ENCODE measurements at regions not wholly inside any gene's neighbourhood (a gene's known extent, or its start where the extent isn't known, plus 50 kb on each side); places are given as distances from the start of the nearest gene placed in this dataset.

- Histone ChIP-seq H3K36me3 (ENCODE audit: low read depth) (no peaks in the 10 kb centered on the region), H3K4me1 (replicated peaks; ENCODE audit: insufficient read depth) (no peaks in the 10 kb centered on the region), H3K9me3 (ENCODE audit: insufficient read depth, low read depth) (no peaks in the 10 kb centered on the region; the same call in 1 of the 2 replicates), H3K9me2 (ENCODE audit: insufficient read depth) (no peaks in the 10 kb centered on the region; the same call in 1 of the 2 replicates), H3F3A (ENCODE audit: insufficient read depth, low read depth) (no peaks in the 10 kb centered on the region), H3K27ac (no peak overlapping the region), H2AFZ (no peak overlapping the region), H3K4me3 (no peak overlapping the region), H3K79me2 (ENCODE audit: low read depth) (no peaks in the 10 kb centered on the region), H3K4me2 (no peak overlapping the region), H3K27me3 (ENCODE audit: insufficient read depth, low read depth) (no peaks in the 10 kb centered on the region), H4K20me1 (ENCODE audit: insufficient read depth) (no peaks in the 10 kb centered on the region)
- TF ChIP-seq EZH2 (IDR thresholded peaks at IDR 0.05; ENCODE audit: low read depth) = no peak
- TF ChIP-seq CTCF (conservative IDR thresholded peaks at IDR 0.05) = no peak
- no peak for DNase-seq
- BruUV-seq (replicated peaks) = no TSS peak
- ChIA-PET POLR2A (ENCODE audit: unreplicated experiment) (no interaction called here), CTCF (no interaction called here)
- intact Hi-C loops (cut with micrococcal nuclease; ENCODE audit: unreplicated experiment) = no loop called here
Observed at GRCh38 chr5:158364367-158364766, 505.4 kb upstream of the CLINT1 start.

GRCh38 chr5:158354958-158355357 lies 496.0 kb upstream of the CLINT1 start:
- H3K27me3 ChIP-seq (ENCODE audit: insufficient read depth, low read depth) = no peaks in the 10 kb centered on the region
- no TSS peak for BruUV-seq (replicated peaks)
- no peaks in the 10 kb centered on the region for H4K20me1 ChIP-seq (ENCODE audit: insufficient read depth)
- H3K79me2 ChIP-seq (ENCODE audit: low read depth) = no peaks in the 10 kb centered on the region
- CTCF ChIA-PET = no interaction called here
- H3K27ac ChIP-seq = no peak overlapping the region
- no peak overlapping the region for H3K4me3 ChIP-seq
- no peaks in the 10 kb centered on the region for H3K36me3 ChIP-seq (ENCODE audit: low read depth)
- H3F3A ChIP-seq (ENCODE audit: insufficient read depth, low read depth) = no peaks in the 10 kb centered on the region
- H3K4me1 ChIP-seq (replicated peaks; ENCODE audit: insufficient read depth) = no peaks in the 10 kb centered on the region
- no peak overlapping the region for H3K4me2 ChIP-seq
- no peak overlapping the region for H2AFZ ChIP-seq
- DNase-seq = no peak
- POLR2A ChIA-PET (ENCODE audit: unreplicated experiment) = no interaction called here
- H3K9me3 ChIP-seq (ENCODE audit: insufficient read depth, low read depth) = no peaks in the 10 kb centered on the region
- intact Hi-C loops (cut with micrococcal nuclease; ENCODE audit: unreplicated experiment) = no loop called here
- TF ChIP-seq EZH2 (IDR thresholded peaks at IDR 0.05; ENCODE audit: low read depth) (no peak), CTCF (conservative IDR thresholded peaks at IDR 0.05) (no peak)
- no peaks in the 10 kb centered on the region for H3K9me2 ChIP-seq (ENCODE audit: insufficient read depth)

GRCh38 chr5:158351485-158352125 lies 492.7 kb upstream of the CLINT1 start:
- Histone ChIP-seq H3K27me3 (ENCODE audit: insufficient read depth, low read depth) (peaks cover 5% of the 10 kb centered on the region; the same call in 1 of the 2 replicates), H3K79me2 (ENCODE audit: low read depth) (no peaks in the 10 kb centered on the region), H3K4me1 (replicated peaks; ENCODE audit: insufficient read depth) (no peaks in the 10 kb centered on the region), H4K20me1 (ENCODE audit: insufficient read depth) (no peaks in the 10 kb centered on the region), H3K9me3 (ENCODE audit: insufficient read depth, low read depth) (no peaks in the 10 kb centered on the region; the same call in 1 of the 2 replicates), H3K4me2 (no peak overlapping the region), H3K36me3 (ENCODE audit: low read depth) (no peaks in the 10 kb centered on the region), H3K27ac (no peak overlapping the region), H2AFZ (no peak overlapping the region), H3K4me3 (no peak overlapping the region), H3F3A (ENCODE audit: insufficient read depth, low read depth) (no peaks in the 10 kb centered on the region), H3K9me2 (ENCODE audit: insufficient read depth) (no peaks in the 10 kb centered on the region)
- intact Hi-C loops (cut with micrococcal nuclease; ENCODE audit: unreplicated experiment) = no loop called here
- ChIA-PET CTCF (no interaction called here), POLR2A (ENCODE audit: unreplicated experiment) (no interaction called here)
- DNase-seq = no peak
- BruUV-seq (replicated peaks) = no TSS peak
- TF ChIP-seq EZH2 (IDR thresholded peaks at IDR 0.05; ENCODE audit: low read depth) (no peak), CTCF (conservative IDR thresholded peaks at IDR 0.05) (no peak)
